ENCODE measurements at regions not wholly inside any gene's neighbourhood (a gene's known extent, or its start where the extent isn't known, plus 50 kb on each side); places are given as distances from the start of the nearest gene placed in this dataset.

- no peak for TF ChIP-seq CTCF (IDR thresholded peaks at IDR 0.05; ENCODE audit: low read depth, low read length)
- no peak for TF ChIP-seq POLR2A (IDR thresholded peaks at IDR 0.05; ENCODE audit: extremely low read depth, insufficient read length)
- TF ChIP-seq MYC (IDR thresholded peaks at IDR 0.05; ENCODE audit: low read depth, low read length), result no peak
- no peak for TF ChIP-seq MAX (IDR thresholded peaks at IDR 0.05; ENCODE audit: low read depth, low read length)
Measured at GRCh38 chr10:131690805-131691239, 210.0 kb upstream of the PPP2R2D start.

All from NB4 (cell line).